ENCODE measurements at regions not wholly inside any gene's neighbourhood (a gene's known extent, or its start where the extent isn't known, plus 50 kb on each side); places are given as distances from the start of the nearest gene placed in this dataset.

- TF ChIP-seq CTCF (IDR thresholded peaks at IDR 0.05), result no peak
- Mint-ChIP-seq H3K4me3 (no peak overlapping the region), H3K27ac (no peak overlapping the region), H3K9me3 (peaks cover 0 to 7% (median 2%) of the 10 kb centered on the region in 7 donors), H3K36me3 (no peaks in the 10 kb centered on the region), H3K4me1 (no peaks in the 10 kb centered on the region), H3K27me3 (ENCODE audit: low read depth in 3 of 3) (peaks cover 4 to 12% (median 5%) of the 10 kb centered on the region in 3 donors)
- Histone ChIP-seq H3K79me2 (ENCODE audit: insufficient read depth, low read length) (no peaks in the 10 kb centered on the region), H3K9me3 (replicated peaks in 1 of 2; ENCODE audit: control insufficient read depth in 1 of 2, insufficient read depth in 1 of 2, low read length in 2 of 2) (no peaks in the 10 kb centered on the region), H3K4me1 (ENCODE audit: control insufficient read depth in 1 of 2, insufficient read depth in 2 of 2, low read length in 2 of 2) (no peaks in the 10 kb centered on the region), H3K27me3 (ENCODE audit: control insufficient read depth in 2 of 2, insufficient read depth in 2 of 2, low read length in 2 of 2) (no peaks in the 10 kb centered on the region), H3K27ac (ENCODE audit: low read depth in 1 of 2, low read length in 2 of 2) (no peak overlapping the region), H3K9ac (ENCODE audit: insufficient read depth, low read length, poor library complexity, severe bottlenecking) (no peak overlapping the region), H3K36me3 (replicated peaks in 1 of 2; ENCODE audit: control insufficient read depth in 1 of 2, insufficient read depth in 2 of 2, low read length in 2 of 2) (no peaks in the 10 kb centered on the region), H4K20me1 (ENCODE audit: insufficient read depth, low read length) (no peaks in the 10 kb centered on the region), H2AFZ (ENCODE audit: insufficient read depth, low read depth, low read length, poor library complexity, severe bottlenecking) (no peak overlapping the region), H3K4me2 (replicated peaks; ENCODE audit: extremely low read depth, low read length, poor library complexity, severe bottlenecking) (no peak overlapping the region), H3K4me3 (replicated peaks in 1 of 3; ENCODE audit: low read depth in 2 of 3, low read length in 3 of 3) (no peak overlapping the region)
- no CpG with 5 or more reads among the region's 2 CpGs for WGBS (ENCODE audit: insufficient coverage)
- no peak for DNase-seq
- intact Hi-C loops (cut with micrococcal nuclease), result no loop called here
Measured at GRCh38 chr21:35962917-35963316, 97.4 kb downstream of the SETD4 start.

GRCh38 chr21:35954066-35954465, 106.3 kb downstream of the SETD4 start:
- no peak for DNase-seq
- no peak overlapping the region for H3K9ac ChIP-seq (ENCODE audit: insufficient read depth, low read length, poor library complexity, severe bottlenecking)
- no peaks in the 10 kb centered on the region for H4K20me1 ChIP-seq (ENCODE audit: insufficient read depth, low read length)
- Mint-ChIP-seq H3K27me3 (ENCODE audit: low read depth in 3 of 3) (peaks cover 2 to 9% (median 5%) of the 10 kb centered on the region in 3 donors), H3K4me1 (no peaks in the 10 kb centered on the region), H3K9me3 (peaks cover 0 to 4% (median 0%) of the 10 kb centered on the region in 7 donors), H3K27ac (no peak overlapping the region), H3K36me3 (no peaks in the 10 kb centered on the region), H3K4me3 (no peak overlapping the region)
- no peak overlapping the region for H3K4me3 ChIP-seq (replicated peaks in 1 of 3; ENCODE audit: low read depth in 2 of 3, low read length in 3 of 3)
- no peak overlapping the region for H3K4me2 ChIP-seq (replicated peaks; ENCODE audit: extremely low read depth, low read length, poor library complexity, severe bottlenecking)
- no peaks in the 10 kb centered on the region for H3K27me3 ChIP-seq (ENCODE audit: control insufficient read depth in 2 of 2, insufficient read depth in 2 of 2, low read length in 2 of 2)
- H3K79me2 ChIP-seq (ENCODE audit: insufficient read depth, low read length), result no peaks in the 10 kb centered on the region
- H3K27ac ChIP-seq (ENCODE audit: low read depth in 1 of 2, low read length in 2 of 2), result no peak overlapping the region
- H3K36me3 ChIP-seq (replicated peaks in 1 of 2; ENCODE audit: control insufficient read depth in 1 of 2, insufficient read depth in 2 of 2, low read length in 2 of 2), result no peaks in the 10 kb centered on the region
- H3K9me3 ChIP-seq (replicated peaks in 1 of 2; ENCODE audit: control insufficient read depth in 1 of 2, insufficient read depth in 1 of 2, low read length in 2 of 2), result no peaks in the 10 kb centered on the region
- H2AFZ ChIP-seq (ENCODE audit: insufficient read depth, low read depth, low read length, poor library complexity, severe bottlenecking), result no peak overlapping the region
- no peak for TF ChIP-seq CTCF (IDR thresholded peaks at IDR 0.05)
- 80% methylated on average over 1 of the region's 4 CpGs for WGBS (ENCODE audit: insufficient coverage)
- no peaks in the 10 kb centered on the region for H3K4me1 ChIP-seq (ENCODE audit: control insufficient read depth in 1 of 2, insufficient read depth in 2 of 2, low read length in 2 of 2)
- intact Hi-C loops (cut with micrococcal nuclease), result no loop called here

All from CD14-positive monocyte (primary cell).